ENCODE measurements at regions not wholly inside any gene's neighbourhood (a gene's known extent, or its start where the extent isn't known, plus 50 kb on each side); places are given as distances from the start of the nearest gene placed in this dataset.

DNA sequence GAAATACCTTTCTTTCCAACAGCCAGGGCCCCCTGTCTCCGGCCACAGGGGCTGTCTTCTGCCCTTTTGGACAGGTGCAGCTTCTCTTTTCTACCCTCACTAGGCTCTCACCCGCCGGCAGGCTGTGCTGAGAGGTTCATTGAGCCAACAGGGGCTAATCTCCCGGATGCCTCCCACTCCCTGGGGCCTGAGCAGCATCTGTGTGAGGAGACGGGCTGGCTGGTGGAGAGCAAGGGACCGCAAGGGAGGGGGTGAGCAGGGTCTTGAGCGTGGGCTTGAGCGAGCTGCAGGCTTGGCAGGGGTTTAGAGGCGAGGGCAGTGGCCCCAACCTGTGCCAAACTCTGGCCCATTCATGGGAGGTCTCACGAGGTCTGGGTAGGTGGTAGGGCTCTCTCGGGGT is 56.5 kb upstream of the CST7 start:
- DNase-seq (ENCODE audit: low read depth), result no peak
- TF ChIP-seq, protein P1, sequence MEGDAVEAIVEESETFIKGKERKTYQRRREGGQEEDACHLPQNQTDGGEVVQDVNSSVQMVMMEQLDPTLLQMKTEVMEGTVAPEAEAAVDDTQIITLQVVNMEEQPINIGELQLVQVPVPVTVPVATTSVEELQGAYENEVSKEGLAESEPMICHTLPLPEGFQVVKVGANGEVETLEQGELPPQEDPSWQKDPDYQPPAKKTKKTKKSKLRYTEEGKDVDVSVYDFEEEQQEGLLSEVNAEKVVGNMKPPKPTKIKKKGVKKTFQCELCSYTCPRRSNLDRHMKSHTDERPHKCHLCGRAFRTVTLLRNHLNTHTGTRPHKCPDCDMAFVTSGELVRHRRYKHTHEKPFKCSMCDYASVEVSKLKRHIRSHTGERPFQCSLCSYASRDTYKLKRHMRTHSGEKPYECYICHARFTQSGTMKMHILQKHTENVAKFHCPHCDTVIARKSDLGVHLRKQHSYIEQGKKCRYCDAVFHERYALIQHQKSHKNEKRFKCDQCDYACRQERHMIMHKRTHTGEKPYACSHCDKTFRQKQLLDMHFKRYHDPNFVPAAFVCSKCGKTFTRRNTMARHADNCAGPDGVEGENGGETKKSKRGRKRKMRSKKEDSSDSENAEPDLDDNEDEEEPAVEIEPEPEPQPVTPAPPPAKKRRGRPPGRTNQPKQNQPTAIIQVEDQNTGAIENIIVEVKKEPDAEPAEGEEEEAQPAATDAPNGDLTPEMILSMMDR (IDR thresholded peaks at IDR 0.05; ENCODE audit: control insufficient read depth, extremely low read depth, insufficient read depth), result no peak

DNA sequence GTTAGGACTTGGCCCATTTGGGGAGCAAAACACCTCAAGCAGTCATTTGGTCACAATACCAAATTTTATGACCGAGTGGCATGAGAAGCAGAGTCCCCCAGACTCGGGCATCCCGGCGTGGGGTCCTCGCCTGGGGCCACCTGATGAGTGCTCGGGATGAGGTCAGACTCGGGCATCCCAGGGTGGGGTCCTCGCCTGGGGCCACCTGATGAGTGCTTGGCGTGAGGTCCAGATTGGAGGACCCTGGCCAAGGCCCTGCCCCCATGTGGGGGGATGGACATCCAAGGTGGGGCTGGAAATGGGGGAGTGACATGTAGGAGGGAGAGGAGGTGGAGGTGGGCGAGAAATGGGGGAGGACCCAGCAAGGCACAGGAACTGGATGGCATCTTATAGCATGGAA is 56.1 kb upstream of the CST7 start:
- DNase-seq (ENCODE audit: low read depth), result no peak
- no peak overlapping the region for H3K4me3 ChIP-seq (ENCODE audit: low read depth, low read length)
- TF ChIP-seq, protein P1 (IDR thresholded peaks at IDR 0.05; ENCODE audit: control insufficient read depth, extremely low read depth, insufficient read depth), result no peak

More for the DNA sequence above, 56.5 kb upstream of the CST7 start:
- no peak overlapping the region for H3K4me3 ChIP-seq (ENCODE audit: low read depth, low read length)

DNA sequence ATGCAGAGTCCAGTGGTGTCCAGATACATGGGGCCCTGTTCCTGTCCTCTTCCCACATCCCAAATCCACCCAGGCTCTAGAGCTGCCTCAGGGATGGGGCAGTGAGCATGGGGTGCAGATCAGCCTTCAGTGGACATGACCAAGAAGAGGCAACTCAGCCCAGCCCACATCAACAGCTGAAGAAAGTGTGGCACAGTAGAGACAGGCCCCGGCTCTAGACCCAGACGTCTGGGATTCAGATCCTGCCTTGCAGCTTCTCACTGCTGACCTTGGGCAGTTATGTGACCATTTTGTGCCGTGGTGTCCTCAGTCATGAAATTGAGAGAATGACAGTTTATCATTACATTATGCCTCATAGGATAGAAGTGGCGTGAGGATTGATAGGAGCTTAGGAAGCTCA is 54.6 kb upstream of the CST7 start:
- no peak for DNase-seq (ENCODE audit: low read depth)
- H3K4me3 ChIP-seq (ENCODE audit: low read depth, low read length), result no peak overlapping the region
- TF ChIP-seq, protein P1 (IDR thresholded peaks at IDR 0.05; ENCODE audit: control insufficient read depth, extremely low read depth, insufficient read depth), result no peak

DNA sequence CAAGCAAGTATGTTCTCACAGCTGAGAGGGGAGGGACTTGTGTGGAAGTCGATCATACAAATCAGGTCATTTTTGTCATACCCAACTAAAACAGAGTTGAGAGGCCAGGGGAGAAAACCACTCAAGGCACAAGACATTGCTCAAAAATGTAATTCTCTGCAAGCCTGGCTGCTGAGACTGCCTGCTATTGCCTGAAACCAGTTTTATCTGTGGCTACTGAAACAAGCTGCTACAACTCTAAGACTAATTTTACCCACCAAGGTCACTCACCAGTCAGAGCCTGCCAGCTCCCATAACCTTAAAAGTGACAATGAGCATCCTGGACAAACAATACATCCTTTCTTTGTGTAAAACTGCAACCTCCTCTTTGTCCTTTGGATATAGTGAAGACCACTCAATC is 54.1 kb upstream of the CST7 start:
- no peak overlapping the region for H3K4me3 ChIP-seq (ENCODE audit: low read depth, low read length)
- no peak for DNase-seq (ENCODE audit: low read depth)
- TF ChIP-seq, protein P1 (IDR thresholded peaks at IDR 0.05; ENCODE audit: control insufficient read depth, extremely low read depth, insufficient read depth), result no peak

DNA sequence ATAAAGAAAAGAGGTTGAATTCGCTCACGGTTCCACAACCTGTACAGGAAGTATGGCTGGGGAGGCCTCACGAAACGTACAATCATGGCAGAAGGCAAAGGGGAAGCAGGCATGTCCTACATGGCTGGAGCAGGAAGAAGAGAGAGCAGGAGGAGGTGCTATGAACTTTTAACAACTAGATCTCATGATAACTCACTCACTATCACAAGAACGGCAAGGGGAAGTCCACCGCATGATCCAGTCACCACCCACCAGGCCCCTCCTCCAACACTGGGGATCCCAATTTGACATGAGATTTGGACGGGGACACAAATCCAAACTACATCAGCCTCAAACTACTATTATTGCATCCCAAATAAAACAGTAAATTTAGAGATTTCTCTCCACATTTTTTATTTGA is 53.6 kb upstream of the CST7 start:
- TF ChIP-seq, protein P1 (IDR thresholded peaks at IDR 0.05; ENCODE audit: control insufficient read depth, extremely low read depth, insufficient read depth), result no peak
- H3K4me3 ChIP-seq (ENCODE audit: low read depth, low read length), result no peak overlapping the region
- no peak for DNase-seq (ENCODE audit: low read depth)

DNA sequence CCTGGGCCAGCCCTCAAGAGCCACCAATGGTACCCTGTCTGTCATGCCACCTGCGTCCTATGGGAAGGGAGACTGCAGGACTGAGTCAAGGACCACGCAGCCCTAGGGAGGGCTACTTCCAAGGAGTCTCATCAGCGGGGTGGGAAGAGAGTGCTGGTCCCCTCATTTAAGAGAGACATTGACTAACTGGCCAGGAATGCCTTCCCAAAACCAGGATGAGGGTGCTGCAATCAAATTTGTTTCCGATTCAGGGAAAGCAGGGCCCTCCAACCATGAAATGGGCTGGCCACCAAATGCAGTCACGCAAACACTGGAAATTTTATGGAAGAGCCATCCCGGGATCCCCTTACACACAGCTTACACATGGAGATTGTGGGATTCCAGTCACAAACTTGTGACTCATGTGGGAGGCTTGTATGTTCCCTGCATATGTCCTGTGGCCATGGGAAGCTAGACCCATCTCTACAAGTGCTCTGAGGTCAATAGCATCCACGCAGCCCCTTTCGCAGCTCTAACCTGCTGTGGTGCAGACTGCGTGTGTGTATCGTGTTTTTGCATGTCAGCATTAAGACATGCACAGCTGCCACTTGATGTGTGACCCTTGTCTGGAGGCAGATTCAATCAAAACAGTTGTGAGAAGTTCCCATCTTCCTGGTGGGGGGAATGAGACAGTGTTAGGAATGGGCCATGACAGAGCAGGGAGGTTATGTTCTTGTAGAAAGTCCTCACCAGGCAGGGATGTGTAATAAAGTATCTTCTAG is 53.0 kb upstream of the CST7 start:
- TF ChIP-seq, protein P1 (IDR thresholded peaks at IDR 0.05; ENCODE audit: control insufficient read depth, extremely low read depth, insufficient read depth), result no peak
- DNase-seq (ENCODE audit: low read depth), result no peak
- no peak overlapping the region for H3K4me3 ChIP-seq (ENCODE audit: low read depth, low read length)

DNA sequence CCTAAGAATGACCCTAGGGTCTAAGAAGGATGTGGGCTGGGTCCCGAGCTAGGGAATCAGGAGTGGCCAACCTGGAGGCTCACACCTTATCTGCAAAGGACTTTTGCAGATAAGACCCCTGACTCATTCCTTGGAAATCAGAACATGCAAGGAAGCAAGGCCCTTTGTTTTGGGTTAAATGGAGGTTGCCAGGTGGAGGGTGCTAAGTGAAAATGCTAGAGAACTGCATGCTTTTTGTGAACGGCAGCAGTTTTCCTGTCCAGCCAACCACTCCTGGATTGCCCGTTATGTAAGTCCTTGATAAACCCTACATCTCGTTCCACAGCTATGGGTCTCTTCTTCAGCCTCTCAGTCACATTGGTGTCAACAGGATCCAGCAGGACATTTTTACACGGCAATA is 52.1 kb upstream of the CST7 start:
- DNase-seq (ENCODE audit: low read depth), result no peak
- TF ChIP-seq, protein P1 (IDR thresholded peaks at IDR 0.05; ENCODE audit: control insufficient read depth, extremely low read depth, insufficient read depth), result no peak
- H3K4me3 ChIP-seq (ENCODE audit: low read depth, low read length), result no peak overlapping the region
